HEK293 (cell line): ENCODE measurements at regions not wholly inside any gene's neighbourhood (a gene's known extent, or its start where the extent isn't known, plus 50 kb on each side); places are given as distances from the start of the nearest gene placed in this dataset.

Experiments
- CTCF ChIA-PET: fragments of 350-600 bp; formaldehyde crosslinking; extraction: SDS; loops from one replicate; lab custom pipeline; 2021; ENCODE audit warnings: antibody characterized with exemption; lab: Yijun Ruan, JAX
- POLR2A ChIA-PET: fragments of 300-600 bp; formaldehyde crosslinking; extraction: SDS; loops from one replicate; lab custom pipeline; 2020; ENCODE audit warnings: antibody characterized with exemption, inconsistent platforms; lab: Yijun Ruan, JAX
- H3K27ac ChIP-seq: fragments of 200-500 bp; sonication (Bioruptor generic); 2 replicates; pipeline ENCODE4 v1.5.1; 2014; ENCODE audit warnings: low read depth, low read length, control low read depth, inconsistent platforms; ENCODE audit errors: extremely low read depth
- H3K36me3 ChIP-seq, 2 experiments: fragments of 200-500 bp in 1 of 2; sonication (Bioruptor generic) in 1 of 2; 1 replicate in 1 of 2; 2 replicates in 1 of 2; pipeline ENCODE4 v1.5.1; 2014 to 2017; ENCODE audit warnings: inconsistent platforms in 2 of 2, low read length in 2 of 2; ENCODE audit not compliant: control insufficient read depth in 2 of 2, insufficient read depth in 1 of 2
- H3K4me1 ChIP-seq: fragments of 200-500 bp; sonication (Bioruptor generic); 2 replicates; pipeline ENCODE4 v1.5.1; 2014; ENCODE audit warnings: mild to moderate bottlenecking, low read length, inconsistent platforms; ENCODE audit not compliant: control insufficient read depth, insufficient read depth
- H3K4me3 ChIP-seq: 2 replicates; pipeline ENCODE4 v1.5.1; 2011; ENCODE audit warnings: low read depth, mild to moderate bottlenecking, control low read depth, low read length, moderate library complexity
- H3K9me3 ChIP-seq: fragments of 200-500 bp; sonication (Bioruptor generic); 2 replicates; pipeline ENCODE4 v1.5.1; 2014; ENCODE audit warnings: low read depth, low read length, inconsistent platforms; ENCODE audit not compliant: control insufficient read depth, insufficient read depth
- EGR2 ChIP-seq: fragments of 450-650 bp; formaldehyde crosslinking; IDR thresholded peaks from 2 replicates; pipeline ENCODE4 v1.5.1; 2016; ENCODE audit warnings: low read depth, missing biosample characterization, missing genetic modification characterization
- GLI4 ChIP-seq: fragments of 450-650 bp; formaldehyde crosslinking; IDR thresholded peaks from 2 replicates; pipeline ENCODE4 v1.5.1; 2016; ENCODE audit warnings: missing biosample characterization, missing genetic modification characterization
- GLIS1 ChIP-seq: fragments of 450-650 bp; formaldehyde crosslinking; IDR thresholded peaks from 2 replicates; pipeline ENCODE4 v1.5.1; 2016; ENCODE audit warnings: missing biosample characterization, missing genetic modification characterization
- KLF17 ChIP-seq: fragments of 450-650 bp; formaldehyde crosslinking; IDR thresholded peaks from 2 replicates; pipeline ENCODE4 v1.5.1; 2016; ENCODE audit warnings: missing biosample characterization, missing genetic modification characterization
- OSR2 ChIP-seq: fragments of 450-650 bp; formaldehyde crosslinking; IDR thresholded peaks from 2 replicates; pipeline ENCODE4 v1.5.1; 2016; ENCODE audit warnings: missing biosample characterization, missing genetic modification characterization
- SP7 ChIP-seq: fragments of 450-650 bp; formaldehyde crosslinking; IDR thresholded peaks from 2 replicates; pipeline ENCODE4 v1.5.1; 2016; ENCODE audit warnings: missing biosample characterization, missing genetic modification characterization
- TCF7L2 ChIP-seq: IDR thresholded peaks from 2 replicates; pipeline ENCODE4 v1.6.1; 2011; ENCODE audit warnings: low read depth, mild to moderate bottlenecking, inconsistent platforms, low read length, moderate library complexity, borderline replicate concordance
- ZBTB17 ChIP-seq: fragments of 450-650 bp; formaldehyde crosslinking; IDR thresholded peaks from 2 replicates; pipeline ENCODE4 v1.5.1; 2016; ENCODE audit warnings: missing biosample characterization, missing genetic modification characterization
- ZBTB26 ChIP-seq: fragments of 450-650 bp; formaldehyde crosslinking; optimal IDR thresholded peaks from 2 replicates; pipeline ENCODE3; 2016; ENCODE audit warnings: missing biosample characterization, mild to moderate bottlenecking, missing genetic modification characterization
- ZFHX2 ChIP-seq: fragments of 450-650 bp; formaldehyde crosslinking; conservative IDR thresholded peaks from 2 replicates; pipeline ENCODE4 v1.5.1; 2016; ENCODE audit warnings: missing biosample characterization, missing genetic modification characterization
- ZNF16 ChIP-seq: fragments of 450-650 bp; formaldehyde crosslinking; IDR thresholded peaks from 2 replicates; pipeline ENCODE4 v1.5.1; 2016; ENCODE audit warnings: low read depth, missing biosample characterization, missing genetic modification characterization
- ZNF311 ChIP-seq: fragments of 450-650 bp; formaldehyde crosslinking; IDR thresholded peaks from 2 replicates; pipeline ENCODE4 v1.5.1; 2017; ENCODE audit warnings: missing biosample characterization, missing genetic modification characterization, borderline replicate concordance
- ZNF324 ChIP-seq: fragments of 450-650 bp; formaldehyde crosslinking; IDR thresholded peaks from 2 replicates; pipeline ENCODE4 v1.5.1; 2016; ENCODE audit warnings: missing biosample characterization, missing genetic modification characterization
- ZNF521 ChIP-seq: fragments of 450-650 bp; formaldehyde crosslinking; IDR thresholded peaks from 2 replicates; pipeline ENCODE4 v1.5.1; 2017; ENCODE audit warnings: missing biosample characterization, mild to moderate bottlenecking, missing genetic modification characterization
- ZNF580 ChIP-seq: fragments of 450-650 bp; formaldehyde crosslinking; IDR thresholded peaks from 2 replicates; pipeline ENCODE4 v1.5.1; 2016; ENCODE audit warnings: missing biosample characterization, missing genetic modification characterization
- ZNF621 ChIP-seq: fragments of 450-650 bp; formaldehyde crosslinking; IDR thresholded peaks from 2 replicates; pipeline ENCODE4 v1.5.1; 2017; ENCODE audit warnings: missing biosample characterization, missing genetic modification characterization
- ZNF654 ChIP-seq: fragments of 450-650 bp; formaldehyde crosslinking; IDR thresholded peaks from 2 replicates; pipeline ENCODE4 v1.5.1; 2016; ENCODE audit warnings: low read depth, missing biosample characterization, missing genetic modification characterization
- ZNF768 ChIP-seq: fragments of 450-650 bp; formaldehyde crosslinking; IDR thresholded peaks from 2 replicates; pipeline ENCODE4 v1.5.1; 2018; ENCODE audit warnings: missing biosample characterization, mild to moderate bottlenecking, missing genetic modification characterization
- ZNF792 ChIP-seq: fragments of 450-650 bp; formaldehyde crosslinking; IDR thresholded peaks from 2 replicates; pipeline ENCODE4 v1.5.1; 2016; ENCODE audit warnings: missing biosample characterization, missing genetic modification characterization
- TF ChIP-seq, protein P1 (sequence below): fragments of 450-650 bp; IDR thresholded peaks from 2 replicates; pipeline ENCODE4 v1.5.1; 2018; ENCODE audit warnings: missing biosample characterization, mild to moderate bottlenecking, missing genetic modification characterization

DNA sequence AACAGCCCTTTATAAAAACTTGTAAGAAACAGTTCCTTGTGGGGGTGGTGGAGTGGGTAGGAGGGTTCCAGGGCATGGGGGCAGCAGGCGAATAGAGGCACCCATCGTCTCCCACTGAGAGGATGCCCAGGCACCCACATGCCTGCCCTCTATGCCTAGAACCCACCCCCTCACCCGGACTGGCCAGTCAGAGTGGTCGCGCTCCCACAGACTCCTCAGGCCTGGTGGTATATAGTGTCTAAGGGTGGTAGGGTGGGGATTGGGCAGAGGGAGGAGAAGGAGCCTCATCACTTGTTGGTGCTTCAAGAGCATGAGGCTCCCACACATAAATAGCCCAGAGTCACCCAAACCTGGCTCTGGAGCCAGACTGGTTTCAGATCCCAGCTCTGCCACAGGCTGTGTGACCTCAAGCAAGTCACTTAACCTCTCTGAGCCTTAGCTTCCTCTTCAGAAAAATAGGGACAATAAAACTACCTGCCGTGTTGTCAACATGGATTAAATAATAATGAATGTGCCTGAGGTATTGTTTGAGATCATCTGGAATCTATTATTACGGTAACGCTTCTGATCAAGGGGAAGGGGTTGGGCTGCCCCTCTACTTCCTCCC lies 262.1 kb downstream of the UACA start:
- TF ChIP-seq ZNF16 (tag by site-specific recombination) (no peak), ZNF324 (tag by site-specific recombination) (no peak), GLIS1 (tag by site-specific recombination) (no peak), ZFHX2 (tag by site-specific recombination) (peak; percentile 36; the same call in 1 of the 2 replicates), ZNF521 (tag by site-specific recombination) (no peak), TCF7L2 (no peak), GLI4 (tag by site-specific recombination) (no peak), ZNF768 (peak; percentile 95), SP7 (tag by site-specific recombination) (no peak), ZBTB17 (tag by site-specific recombination) (no peak), ZBTB26 (tag by site-specific recombination) (no peak), KLF17 (tag by site-specific recombination) (0 out of 2 replicates have a peak, but pooled peaks have one; percentile 21), EGR2 (peak; percentile 55; the same call in 1 of the 2 replicates), ZNF580 (tag by site-specific recombination) (no peak), ZNF311 (tag by site-specific recombination) (no peak), ZNF621 (tag by site-specific recombination) (no peak), ZNF792 (tag by site-specific recombination) (no peak), ZNF654 (tag by site-specific recombination) (no peak)
- Histone ChIP-seq H3K9me3 (no peaks in the 10 kb centered on the region), H3K27ac (no peak overlapping the region), H3K4me3 (no peak overlapping the region), H3K36me3 (no peaks in the 10 kb centered on the region), H3K4me1 (peaks cover 32% of the 10 kb centered on the region)
- CTCF ChIA-PET, result interaction anchor here (1.1 to 18.0 kb wide), 3 partner anchors 11 to 34 kb away, joined by 5 to 181 read pairs (median 8); no protein-coding TSS in a partner anchor
- POLR2A ChIA-PET, result no interaction called here

DNA sequence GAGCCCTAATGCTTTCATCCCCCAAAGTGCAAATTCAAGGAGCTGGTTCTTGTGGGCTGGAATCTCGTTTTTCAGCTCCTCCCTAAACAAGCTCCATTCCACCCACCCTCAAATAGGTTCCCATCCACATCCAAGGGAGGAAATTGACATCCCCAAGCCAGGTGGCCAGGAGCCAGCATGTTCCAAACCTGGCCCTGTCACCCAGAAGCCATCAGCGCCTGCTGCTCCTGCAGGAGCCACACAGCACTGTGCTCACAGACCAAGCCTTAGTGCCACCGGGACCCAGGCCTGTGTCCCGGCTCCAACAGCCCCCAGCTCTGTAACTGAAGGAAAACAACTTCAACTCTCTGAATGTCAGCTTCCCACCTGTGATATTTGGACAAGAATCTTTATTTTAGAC lies 263.6 kb downstream of the UACA start:
- POLR2A ChIA-PET, result interaction anchor here (1.6 kb wide), 1 partner anchor 27 kb away, joined by 4 read pairs; no protein-coding TSS in a partner anchor
- H3K4me1 ChIP-seq, result peaks cover 28% of the 10 kb centered on the region
- CTCF ChIA-PET, result interaction anchor here (0.7 to 18.0 kb wide), 5 partner anchors 9 to 79 kb away, joined by 3 to 181 read pairs (median 5); no protein-coding TSS in a partner anchor

More for the DNA sequence above, 263.6 kb downstream of the UACA start:
- no peak overlapping the region for H3K27ac ChIP-seq
- TF ChIP-seq OSR2 (tag by site-specific recombination), result peak; percentile 52
- TF ChIP-seq, protein P1, sequence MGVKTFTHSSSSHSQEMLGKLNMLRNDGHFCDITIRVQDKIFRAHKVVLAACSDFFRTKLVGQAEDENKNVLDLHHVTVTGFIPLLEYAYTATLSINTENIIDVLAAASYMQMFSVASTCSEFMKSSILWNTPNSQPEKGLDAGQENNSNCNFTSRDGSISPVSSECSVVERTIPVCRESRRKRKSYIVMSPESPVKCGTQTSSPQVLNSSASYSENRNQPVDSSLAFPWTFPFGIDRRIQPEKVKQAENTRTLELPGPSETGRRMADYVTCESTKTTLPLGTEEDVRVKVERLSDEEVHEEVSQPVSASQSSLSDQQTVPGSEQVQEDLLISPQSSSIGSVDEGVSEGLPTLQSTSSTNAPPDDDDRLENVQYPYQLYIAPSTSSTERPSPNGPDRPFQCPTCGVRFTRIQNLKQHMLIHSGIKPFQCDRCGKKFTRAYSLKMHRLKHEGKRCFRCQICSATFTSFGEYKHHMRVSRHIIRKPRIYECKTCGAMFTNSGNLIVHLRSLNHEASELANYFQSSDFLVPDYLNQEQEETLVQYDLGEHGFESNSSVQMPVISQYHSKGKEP, result no peak
- H3K36me3 ChIP-seq, result no peaks in the 10 kb centered on the region
- H3K9me3 ChIP-seq, result no peaks in the 10 kb centered on the region
- no peak overlapping the region for H3K4me3 ChIP-seq
